Stimulated activated naive CD4-positive, alpha-beta T cell (primary cell): ENCODE measurements at regions not wholly inside any gene's neighbourhood (a gene's known extent, or its start where the extent isn't known, plus 50 kb on each side); places are given as distances from the start of the nearest gene placed in this dataset.
"Not testable (repeated sequence)": the region's sequence is repeated elsewhere in the genome, so short reads cannot be mapped to it uniquely, and the experiment has no call there.

Source experiments
- DNase-seq, 6 experiments: peaks; one replicate each; lab custom pipeline; 2025; lab: John Stamatoyannopoulos, UW

GRCh38 chr14:28247491-28247890, 519.1 kb upstream of the FOXG1 start:
- no peak for DNase-seq

GRCh38 chr14:28252124-28252523, 514.5 kb upstream of the FOXG1 start:
- not testable (repeated sequence) for DNase-seq

- no peak for DNase-seq
Measured at GRCh38 chr14:28254768-28255167, 511.8 kb upstream of the FOXG1 start.

- no peak for DNase-seq
Measured at GRCh38 chr14:28264306-28264705, 502.3 kb upstream of the FOXG1 start.

GRCh38 chr14:28272270-28272669, 494.3 kb upstream of the FOXG1 start:
- DNase-seq: no peak

- no peak for DNase-seq
Measured at GRCh38 chr14:28280530-28280929, 486.1 kb upstream of the FOXG1 start.

- no peak for DNase-seq
Measured at GRCh38 chr14:28280997-28281598, 485.5 kb upstream of the FOXG1 start.

GRCh38 chr14:28284546-28285300, 481.9 kb upstream of the FOXG1 start:
- no peak for DNase-seq

GRCh38 chr14:28294834-28295440, 471.6 kb upstream of the FOXG1 start:
- no peak for DNase-seq

GRCh38 chr14:28297559-28297958, 469.0 kb upstream of the FOXG1 start:
- DNase-seq: no peak

GRCh38 chr14:28298156-28298555, 468.4 kb upstream of the FOXG1 start:
- DNase-seq: no peak

- no peak for DNase-seq
Measured at GRCh38 chr14:28299227-28299626, 467.4 kb upstream of the FOXG1 start.

- DNase-seq: no peak
Measured at GRCh38 chr14:28300356-28300755, 466.2 kb upstream of the FOXG1 start.

- DNase-seq: no peak
Measured at GRCh38 chr14:28301179-28301578, 465.4 kb upstream of the FOXG1 start.

GRCh38 chr14:28303248-28303647, 463.3 kb upstream of the FOXG1 start:
- no peak for DNase-seq

- DNase-seq: no peak
Measured at GRCh38 chr14:28305938-28306337, 460.6 kb upstream of the FOXG1 start.

GRCh38 chr14:28307506-28307905, 459.1 kb upstream of the FOXG1 start:
- no peak for DNase-seq

- DNase-seq: no peak
Measured at GRCh38 chr14:28308734-28309133, 457.9 kb upstream of the FOXG1 start.

- DNase-seq: not testable (repeated sequence)
Measured at GRCh38 chr14:28317890-28318675, 448.5 kb upstream of the FOXG1 start.

- no peak for DNase-seq
Measured at GRCh38 chr14:28321475-28322244, 444.9 kb upstream of the FOXG1 start.

- DNase-seq: no peak
Measured at GRCh38 chr14:28323366-28323765, 443.2 kb upstream of the FOXG1 start.
